CD1c-positive myeloid dendritic cell (primary cell): ENCODE measurements at regions not wholly inside any gene's neighbourhood (a gene's known extent, or its start where the extent isn't known, plus 50 kb on each side); places are given as distances from the start of the nearest gene placed in this dataset.

Experiments used
- DNase-seq: peaks from one replicate; pipeline ENCODE4 v3.0.0-alpha.2; 2016; ENCODE audit errors: extremely low spot score

GRCh38 chr9:89808756-89809181 lies 204.0 kb downstream of the GADD45G start:
- DNase-seq, result no peak

GRCh38 chr9:89810431-89810830 lies 205.6 kb downstream of the GADD45G start:
- no peak for DNase-seq

GRCh38 chr9:89811356-89811755 lies 206.5 kb downstream of the GADD45G start:
- no peak for DNase-seq

GRCh38 chr9:89811886-89812450 lies 207.2 kb downstream of the GADD45G start:
- no peak for DNase-seq

GRCh38 chr9:89812556-89813181 lies 207.9 kb downstream of the GADD45G start:
- DNase-seq, result no peak

GRCh38 chr9:89813482-89813881 lies 208.7 kb downstream of the GADD45G start:
- no peak for DNase-seq

- peak; percentile 80 for DNase-seq
Observed at GRCh38 chr9:89814340-89815040, 209.7 kb downstream of the GADD45G start.

GRCh38 chr9:89815061-89815902 lies 210.5 kb downstream of the GADD45G start:
- no peak for DNase-seq

GRCh38 chr9:89815903-89816573 lies 211.2 kb downstream of the GADD45G start:
- DNase-seq, result peak; percentile 81

- DNase-seq, result no peak
Observed at GRCh38 chr9:89817151-89817950, 212.5 kb downstream of the GADD45G start.

GRCh38 chr9:89820337-89820736 lies 215.5 kb downstream of the GADD45G start:
- DNase-seq, result no peak

GRCh38 chr9:89821081-89821480 lies 216.3 kb downstream of the GADD45G start:
- no peak for DNase-seq

- DNase-seq, result no peak
Observed at GRCh38 chr9:89822996-89823395, 218.2 kb downstream of the GADD45G start.

- no peak for DNase-seq
Observed at GRCh38 chr9:89825669-89826068, 220.9 kb downstream of the GADD45G start.

GRCh38 chr9:89826186-89826585 lies 221.4 kb downstream of the GADD45G start:
- no peak for DNase-seq

GRCh38 chr9:89829346-89829745 lies 224.5 kb downstream of the GADD45G start:
- DNase-seq, result no peak

- no peak for DNase-seq
Observed at GRCh38 chr9:89835666-89836065, 230.9 kb downstream of the GADD45G start.

GRCh38 chr9:89837162-89837933 lies 232.5 kb downstream of the GADD45G start:
- DNase-seq, result no peak

GRCh38 chr9:89837934-89838310 lies 233.1 kb downstream of the GADD45G start:
- no peak for DNase-seq

- peak; percentile 17 for DNase-seq
Observed at GRCh38 chr9:89838621-89839020, 233.8 kb downstream of the GADD45G start.
